GM12878 (cell line): ENCODE measurements at regions not wholly inside any gene's neighbourhood (a gene's known extent, or its start where the extent isn't known, plus 50 kb on each side); places are given as distances from the start of the nearest gene placed in this dataset.

Experiments used
- ATAC-seq: fragments of 200-7000 bp; cut with Tn5 transposase; 3 replicates; pipeline ENCODE4 v1.9.1; 2020; ENCODE audit warnings: mild to moderate bottlenecking, moderate library complexity
- BruUV-seq: library from RNA; stranded (reverse); fragments of 400-500 nt; replicated peaks from 2 replicates; lab custom pipeline; 2021; lab: Mats Ljungman, UMichigan
- CTCF ChIA-PET: fragments of 300-600 bp; sonication (Branson Sonifier 250); formaldehyde crosslinking; extraction: SDS; loops from one replicate; lab custom pipeline; 2021; ENCODE audit warnings: inconsistent platforms; lab: Yijun Ruan, JAX
- POLR2A ChIA-PET: fragments of 350-600 bp; formaldehyde crosslinking; extraction: SDS; loops from one replicate; lab custom pipeline; 2021; ENCODE audit warnings: inconsistent platforms; lab: Charles Lee
- RAD21 ChIA-PET: fragments of 300-600 bp; sonication (Branson Sonifier 250); formaldehyde crosslinking; loops from one replicate; lab custom pipeline; 2023; ENCODE audit warnings: antibody characterized with exemption; ENCODE audit not compliant: unreplicated experiment; lab: Charles Lee
- SMC1A ChIA-PET: fragments of 300-600 bp; sonication (Branson Sonifier 250); formaldehyde crosslinking; loops from one replicate; lab custom pipeline; 2023; ENCODE audit not compliant: unreplicated experiment, uncharacterized antibody; lab: Charles Lee
- DNase-seq: peaks from one replicate; pipeline ENCODE4 v3.0.0-alpha.2; 2011; ENCODE audit warnings: low read depth, low spot score
- FAIRE-seq: peaks from 3 replicates; lab custom pipeline; 2011; peaks lifted over from hg19 to GRCh38; lab: Jason Lieb, UNC
- H2AFZ ChIP-seq: 2 replicates; pipeline ENCODE4 v1.6.0; 2011; ENCODE audit warnings: low read depth, low read length, control low read depth; ENCODE audit not compliant: control insufficient read depth
- H3K27ac ChIP-seq: 2 replicates; pipeline ENCODE4 v1.5.1; 2011; ENCODE audit warnings: control low read depth; ENCODE audit not compliant: control insufficient read depth, insufficient read depth
- H3K27me3 ChIP-seq, 2 experiments: replicated peaks in 1 of 2; 2 replicates each; pipeline versions ENCODE4 v1.6.0 to v1.6.1; 2011; ENCODE audit warnings: low read length in 1 of 2; ENCODE audit not compliant: control insufficient read depth in 2 of 2, insufficient read depth in 2 of 2
- H3K36me3 ChIP-seq, 2 experiments: 2 replicates each; pipeline ENCODE4 v1.5.1; 2011; ENCODE audit warnings: low read length in 1 of 2; ENCODE audit not compliant: control insufficient read depth in 2 of 2, insufficient read depth in 2 of 2
- H3K4me1 ChIP-seq: 2 replicates; pipeline ENCODE4 v1.6.1; 2011; ENCODE audit warnings: mild to moderate bottlenecking, low read length, moderate library complexity, mixed read lengths; ENCODE audit not compliant: control insufficient read depth, insufficient read depth
- H3K4me2 ChIP-seq: 2 replicates; pipeline ENCODE4 v1.6.0; 2011; ENCODE audit warnings: control low read depth; ENCODE audit not compliant: control insufficient read depth, insufficient read depth
- H3K4me3 ChIP-seq: fragments of 200-600 bp; sonication (generic); 2 replicates; pipeline ENCODE4 v1.5.1; 2016
- H3K79me2 ChIP-seq: 2 replicates; pipeline ENCODE4 v1.6.0; 2011; ENCODE audit warnings: low read length; ENCODE audit not compliant: control insufficient read depth, insufficient read depth
- H3K9ac ChIP-seq: 2 replicates; pipeline ENCODE4 v1.8.0; 2011; ENCODE audit warnings: low read length, control low read depth, mixed read lengths; ENCODE audit not compliant: control insufficient read depth, insufficient read depth
- H3K9me3 ChIP-seq: replicated peaks from 3 replicates; pipeline ENCODE4 v1.5.1; 2011; ENCODE audit warnings: mild to moderate bottlenecking, low read length; ENCODE audit not compliant: control insufficient read depth, insufficient read depth
- H4K20me1 ChIP-seq: 2 replicates; pipeline ENCODE4 v1.6.0; 2011; ENCODE audit not compliant: control insufficient read depth, insufficient read depth
- ATF3 ChIP-seq: IDR thresholded peaks from 2 replicates; pipeline ENCODE4 v1.6.1; 2011; ENCODE audit warnings: low read depth, mild to moderate bottlenecking, low read length, moderate library complexity, borderline replicate concordance; ENCODE audit errors: extremely low read depth
- BHLHE40 ChIP-seq, 2 experiments: fragments of 450-650 bp in 1 of 2; IDR thresholded peaks; 2 replicates each; pipeline ENCODE4 v1.6.1; 2011 to 2017; ENCODE audit warnings: low read depth in 2 of 2, borderline replicate concordance in 1 of 2, improper control_type of control experiment in 1 of 2, low read length in 1 of 2, mild to moderate bottlenecking in 1 of 2
- CREB1 ChIP-seq: IDR thresholded peaks from 2 replicates; pipeline ENCODE4 v1.6.1; 2012; ENCODE audit warnings: low read depth, mild to moderate bottlenecking, inconsistent platforms
- HCFC1 ChIP-seq: fragments of 150-350 bp; IDR thresholded peaks from 2 replicates; pipeline ENCODE4 v1.6.1; 2014; ENCODE audit warnings: low read length
- HDAC2 ChIP-seq: fragments of 200-600 bp; sonication (generic); IDR thresholded peaks from 2 replicates; pipeline ENCODE4 v1.6.1; 2017
- IRF3 ChIP-seq: fragments of 450-650 bp; IDR thresholded peaks from 2 replicates; pipeline ENCODE4 v1.6.1; 2014; ENCODE audit warnings: mild to moderate bottlenecking
- NR2F1 ChIP-seq: fragments of 450-650 bp; conservative IDR thresholded peaks from 2 replicates; pipeline ENCODE4 v1.6.1; 2017; ENCODE audit warnings: mild to moderate bottlenecking
- POLR2AphosphoS5 ChIP-seq: IDR thresholded peaks from 2 replicates; pipeline ENCODE4 v1.6.1; 2011; ENCODE audit warnings: mild to moderate bottlenecking, low read length, inconsistent platforms
- RFX5 ChIP-seq: IDR thresholded peaks from 2 replicates; pipeline ENCODE4 v1.6.1; 2011; ENCODE audit warnings: low read depth, low read length, improper control_type of control experiment
- SIX5 ChIP-seq: IDR thresholded peaks from 2 replicates; pipeline ENCODE4 v1.6.1; 2011; ENCODE audit warnings: mild to moderate bottlenecking, low read depth, low read length, moderate library complexity; ENCODE audit not compliant: severe bottlenecking
- SMC3 ChIP-seq: IDR thresholded peaks from 2 replicates; pipeline ENCODE4 v1.6.1; 2011; ENCODE audit warnings: low read length, improper control_type of control experiment, borderline replicate concordance
- SP1 ChIP-seq: IDR thresholded peaks from one replicate; pipeline ENCODE4 v1.6.1; 2011; ENCODE audit warnings: low read depth, low read length
- YY1 ChIP-seq: IDR thresholded peaks from 2 replicates; pipeline ENCODE4 v1.6.1; 2011; ENCODE audit warnings: low read depth, mild to moderate bottlenecking, low read length
- ZBTB11 ChIP-seq: fragments of 450-650 bp; formaldehyde crosslinking; IDR thresholded peaks from 2 replicates; pipeline ENCODE4 v1.5.0; 2022; ENCODE audit warnings: mild to moderate bottlenecking, missing genetic modification characterization
- ZBTB40 ChIP-seq: fragments of 450-650 bp; IDR thresholded peaks from 2 replicates; pipeline ENCODE4 v1.6.1; 2016; ENCODE audit warnings: mild to moderate bottlenecking, moderate library complexity, borderline replicate concordance
- WGBS: methylation state at CpG from one replicate; pipeline ENCODE4 v1.1.6; 2016; ENCODE audit warnings: low lambda C conversion rate; ENCODE audit not compliant: insufficient replicate concordance, insufficient coverage; ENCODE audit errors: missing lambda C conversion rate; 5-methylcytosine and 5-hydroxymethylcytosine counted together
- in situ Hi-C: fragments of 300-500 bp; cut with MboI; formaldehyde crosslinking; loops from 9 replicates; pipeline ENCODE4 v1.14.3; 2018; ENCODE audit warnings: mixed read lengths
- intact Hi-C: fragments of 100-400 bp; cut with micrococcal nuclease; formaldehyde crosslinking; loops from one replicate; pipeline ENCODE4 v1.14.2; 2022; ENCODE audit not compliant: unreplicated experiment

GRCh38 chr7:15012135-15012534 lies 109.6 kb upstream of the DGKB start:
- POLR2A ChIA-PET = no interaction called here
- Histone ChIP-seq H3K4me1 (no peaks in the 10 kb centered on the region), H3K27me3 (no peaks in the 10 kb centered on the region), H3K9ac (no peak overlapping the region), H4K20me1 (no peaks in the 10 kb centered on the region), H3K9me3 (no peaks in the 10 kb centered on the region), H3K36me3 (no peaks in the 10 kb centered on the region), H2AFZ (no peak overlapping the region), H3K4me2 (no peak overlapping the region), H3K4me3 (no peak overlapping the region), H3K27ac (no peak overlapping the region), H3K79me2 (no peaks in the 10 kb centered on the region)
- CTCF ChIA-PET = interaction anchor here (0.6 to 4.9 kb wide), 4 partner anchors 11 to 295 kb away, joined by 3 to 137 read pairs (median 4); no protein-coding TSS in a partner anchor
- RAD21 ChIA-PET = interaction anchor here (1.3 kb wide), 1 partner anchor 291 kb away, joined by 3 read pairs; no protein-coding TSS in a partner anchor
- no peak for DNase-seq
- ATAC-seq = no peak
- intact Hi-C loops (no loop called here), in situ Hi-C loops (loop anchor here (25.0 kb wide), 1 partner anchor 1725 kb away; no protein-coding TSS in a partner anchor)
- FAIRE-seq = no peak
- 27% methylated on average over 4 of the region's 4 CpGs for WGBS
- no TSS peak for BruUV-seq
- SMC1A ChIA-PET = interaction anchor here (0.6 to 5.5 kb wide), 3 partner anchors 57 to 317 kb away, joined by 3 to 109 read pairs (median 3); no protein-coding TSS in a partner anchor
- TF ChIP-seq YY1 (no peak), CREB1 (no peak), HCFC1 (no peak), SMC3 (no peak), IRF3 (no peak), ZBTB11 (CRISPR knock-in tag) (no peak), ZBTB40 (no peak), NR2F1 (no peak), HDAC2 (no peak), ATF3 (no peak), RFX5 (no peak), POLR2AphosphoS5 (no peak), BHLHE40 (IDR thresholded peaks at IDR 0.05; ENCODE audit: borderline replicate concordance in 1 of 2, low read depth in 2 of 2, low read length in 1 of 2) (no peak), SP1 (no peak), SIX5 (no peak)
